Ovary (tissue), 7 donors: ENCODE measurements at regions not wholly inside any gene's neighbourhood (a gene's known extent, or its start where the extent isn't known, plus 50 kb on each side); places are given as distances from the start of the nearest gene placed in this dataset.

ENCODE experiments used
- DNase-seq, 5 donors: peaks; one replicate each; pipeline ENCODE4 v3.0.0-alpha.2; 2019 to 2020
- H3K27ac ChIP-seq, 2 donors: fragments of 200-600 bp; one replicate each; pipeline versions ENCODE4 v1.5.1 to v1.8.0; 2019 to 2022
- H3K27me3 ChIP-seq: fragments of 200-600 bp; one replicate; pipeline ENCODE4 v1.8.0; 2022
- H3K36me3 ChIP-seq: fragments of 200-600 bp; sonication (generic); one replicate; pipeline ENCODE4 v1.5.1; 2019
- H3K4me1 ChIP-seq: one replicate; pipeline ENCODE4 v1.8.1; 2013; ENCODE audit warnings: mild to moderate bottlenecking, moderate library complexity; ENCODE audit not compliant: insufficient read depth
- H3K4me3 ChIP-seq: fragments of 200-600 bp; sonication (generic); one replicate; pipeline ENCODE4 v1.5.1; 2017
- H3K9me3 ChIP-seq, 2 donors: fragments of 200-600 bp in 1 of 2; sonication (generic) in 1 of 2; one replicate each; pipeline versions ENCODE4 v1.5.1 to v1.8.1; 2013 to 2019; ENCODE audit warnings: mild to moderate bottlenecking in 1 of 2, moderate library complexity in 1 of 2
- CTCF ChIP-seq, 3 donors: fragments of 450-650 bp in 2 of 3; fragments of 200-600 bp in 1 of 3; IDR thresholded peaks; one replicate each; pipeline versions ENCODE4 v1.5.1 to v1.8.0; 2016 to 2022; ENCODE audit warnings: antibody characterized with exemption in 3 of 3, mild to moderate bottlenecking in 1 of 3
- EP300 ChIP-seq: sonication (generic); formaldehyde crosslinking; IDR thresholded peaks from one replicate; pipeline ENCODE4 v1.6.1; 2017; ENCODE audit warnings: antibody characterized with exemption
- POLR2A ChIP-seq: fragments of 450-650 bp; IDR thresholded peaks from one replicate; pipeline ENCODE4 v1.6.1; 2017; ENCODE audit warnings: antibody characterized with exemption, mild to moderate bottlenecking, moderate library complexity
- WGBS, 3 donors: extraction: QIAGEN DNeasy Blood & Tissue Kit in 1 of 3; methylation state at CpG; one replicate each; pipeline versions ENCODE4 v1.1.5 to v1.1.7; 2013 to 2017; 5-methylcytosine and 5-hydroxymethylcytosine counted together
- intact Hi-C, 4 donors: fragments of 100-400 bp; cut with DNase I; formaldehyde crosslinking; loops; one replicate each; pipeline versions ENCODE4 v1.11.0 to v1.15.1; 2022 to 2023
- donor health status: DM: no; HTN: no; CAD: no; lungs with moderate emphysema.
- donor health status: DM: no; HTN: no; CAD: no.
- donor health status: Bipolar disorder and iron deficiency.
- donor health status: DM: no; HTN: no; CAD: no.
- donor health status: DM: yes; HTN: yes; CAD: no.

- TF ChIP-seq POLR2A (no peak), EP300 (no peak), CTCF (IDR thresholded peaks at IDR 0.05) (no peak)
- Histone ChIP-seq H3K9me3 (no peaks in the 10 kb centered on the region), H3K4me3 (no peak overlapping the region), H3K36me3 (no peaks in the 10 kb centered on the region), H3K27me3 (no peaks in the 10 kb centered on the region), H3K27ac (no peak overlapping the region), H3K4me1 (peaks cover 2% of the 10 kb centered on the region)
- intact Hi-C loops: no loop called here
- 79 to 87% (median 82%) methylated on average over 5 of the region's 5 CpGs for WGBS, 3 donors
- DNase-seq: no peak
Observed at GRCh38 chr1:21361506-21361905, 71.2 kb upstream of the ECE1 start.

GRCh38 chr1:21357161-21357560 is 66.9 kb upstream of the ECE1 start:
- 69 to 89% (median 77%) methylated on average over 5 of the region's 5 CpGs for WGBS, 3 donors
- DNase-seq: no peak

GRCh38 chr1:21355956-21356355 is 65.7 kb upstream of the ECE1 start:
- TF ChIP-seq CTCF (IDR thresholded peaks at IDR 0.05): no peak
- no peak for TF ChIP-seq EP300
- no peak for TF ChIP-seq POLR2A

More at GRCh38 chr1:21357161-21357560, 66.9 kb upstream of the ECE1 start:
- no peaks in the 10 kb centered on the region for H3K9me3 ChIP-seq
- H3K4me3 ChIP-seq: no peak overlapping the region
- intact Hi-C loops: no loop called here
- H3K36me3 ChIP-seq: no peaks in the 10 kb centered on the region
- no peak overlapping the region for H3K27ac ChIP-seq
- H3K4me1 ChIP-seq: peaks cover 2% of the 10 kb centered on the region
- no peak for TF ChIP-seq CTCF (IDR thresholded peaks at IDR 0.05)
- TF ChIP-seq POLR2A: no peak
- no peak for TF ChIP-seq EP300
- H3K27me3 ChIP-seq: no peaks in the 10 kb centered on the region

GRCh38 chr1:21352586-21352985 is 62.3 kb upstream of the ECE1 start:
- Histone ChIP-seq H3K9me3 (no peaks in the 10 kb centered on the region), H3K4me3 (no peak overlapping the region), H3K27me3 (no peaks in the 10 kb centered on the region), H3K36me3 (no peaks in the 10 kb centered on the region), H3K27ac (no peak overlapping the region), H3K4me1 (no peaks in the 10 kb centered on the region)
- intact Hi-C loops: no loop called here
- DNase-seq: no peak
- TF ChIP-seq EP300 (no peak), CTCF (IDR thresholded peaks at IDR 0.05) (no peak), POLR2A (no peak)

More at GRCh38 chr1:21355956-21356355, 65.7 kb upstream of the ECE1 start:
- Histone ChIP-seq H3K9me3 (no peaks in the 10 kb centered on the region), H3K4me3 (no peak overlapping the region), H3K27me3 (no peaks in the 10 kb centered on the region), H3K4me1 (no peaks in the 10 kb centered on the region), H3K36me3 (no peaks in the 10 kb centered on the region), H3K27ac (no peak overlapping the region)
- 68 to 81% (median 68%) methylated on average over 6 of the region's 6 CpGs for WGBS, 3 donors
- no peak for DNase-seq
- intact Hi-C loops: no loop called here

GRCh38 chr1:21351901-21352300 is 61.6 kb upstream of the ECE1 start:
- no peak overlapping the region for H3K4me3 ChIP-seq
- WGBS, 3 donors: 58 to 65% (median 62%) methylated on average over 6 of the region's 6 CpGs
- no peaks in the 10 kb centered on the region for H3K9me3 ChIP-seq
- H3K4me1 ChIP-seq: no peaks in the 10 kb centered on the region
- intact Hi-C loops: no loop called here
- no peaks in the 10 kb centered on the region for H3K36me3 ChIP-seq
- TF ChIP-seq POLR2A (no peak), EP300 (no peak), CTCF (IDR thresholded peaks at IDR 0.05) (no peak)
- no peak overlapping the region for H3K27ac ChIP-seq
- DNase-seq: no peak
- no peaks in the 10 kb centered on the region for H3K27me3 ChIP-seq
